ENCODE measurements at regions not wholly inside any gene's neighbourhood (a gene's known extent, or its start where the extent isn't known, plus 50 kb on each side); places are given as distances from the start of the nearest gene placed in this dataset.

DNA sequence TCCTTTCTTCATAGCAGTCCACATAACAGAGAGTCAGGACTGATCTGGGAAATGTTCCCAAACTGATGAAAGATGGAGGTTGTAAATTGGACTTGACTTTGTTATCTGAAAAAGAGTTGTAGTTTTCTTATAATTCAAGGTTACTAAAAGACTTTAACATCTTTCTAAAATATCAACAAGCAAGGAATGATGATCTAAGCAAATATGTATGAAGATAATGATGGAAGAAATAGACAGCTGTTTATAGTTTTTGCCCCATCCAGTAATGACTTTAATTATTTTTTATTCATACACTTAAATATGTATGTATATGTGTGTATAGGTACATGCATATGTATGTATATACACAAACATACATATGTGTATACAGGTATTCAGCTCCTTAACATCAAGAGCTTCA is 411.1 kb upstream of the SPOCK3 start:
- in situ Hi-C loops (cut with HindIII; ENCODE audit: low pct_unique_long_range_greater_than_20kb, low sequenced_read_pairs): no loop called here
- BruUV-seq (replicated peaks): no TSS peak
- CTCF ChIA-PET: no interaction called here

DNA sequence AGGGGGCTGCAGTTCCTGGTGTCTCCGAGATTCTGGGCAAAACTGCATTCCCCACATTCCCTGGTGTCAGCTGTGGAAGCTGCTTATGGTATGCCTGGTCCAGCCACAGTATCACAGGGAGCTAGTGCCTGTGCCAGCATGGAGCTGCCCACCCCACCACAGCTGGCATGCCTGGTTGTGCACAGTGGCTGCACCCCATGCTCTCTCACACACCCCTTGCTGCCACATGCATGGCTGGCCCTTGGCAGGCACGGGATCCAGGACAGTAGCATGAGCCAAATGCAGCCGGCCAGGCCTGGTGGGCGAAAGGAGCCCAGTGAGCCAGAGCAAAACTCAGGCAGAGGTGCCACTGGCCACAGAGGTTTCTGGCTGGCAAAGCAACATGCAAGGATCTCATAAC is 418.0 kb upstream of the SPOCK3 start:
- Histone ChIP-seq H3K4me3 (ENCODE audit: low read depth in 2 of 2, low read length in 2 of 2) (no peak overlapping the region), H3K27me3 (ENCODE audit: control insufficient read depth, insufficient read depth, low read length) (no peaks in the 10 kb centered on the region), H3K36me3 (ENCODE audit: control insufficient read depth, insufficient read depth, low read length) (no peaks in the 10 kb centered on the region), H3K4me1 (ENCODE audit: control insufficient read depth, insufficient read depth, low read length) (no peaks in the 10 kb centered on the region), H3K9me3 (ENCODE audit: control insufficient read depth, insufficient read depth, low read depth, low read length) (no peaks in the 10 kb centered on the region), H3K27ac (ENCODE audit: low read length) (no peak overlapping the region)
- DNase-seq (ENCODE audit: low read depth, low spot score): no peak
- in situ Hi-C loops (cut with HindIII; ENCODE audit: low pct_unique_long_range_greater_than_20kb, low sequenced_read_pairs) (no loop called here), intact Hi-C loops (cut with micrococcal nuclease; ENCODE audit: unreplicated experiment) (no loop called here)
- ATAC-seq: no peak
- CTCF ChIA-PET: no interaction called here
- TF ChIP-seq, protein P1, sequence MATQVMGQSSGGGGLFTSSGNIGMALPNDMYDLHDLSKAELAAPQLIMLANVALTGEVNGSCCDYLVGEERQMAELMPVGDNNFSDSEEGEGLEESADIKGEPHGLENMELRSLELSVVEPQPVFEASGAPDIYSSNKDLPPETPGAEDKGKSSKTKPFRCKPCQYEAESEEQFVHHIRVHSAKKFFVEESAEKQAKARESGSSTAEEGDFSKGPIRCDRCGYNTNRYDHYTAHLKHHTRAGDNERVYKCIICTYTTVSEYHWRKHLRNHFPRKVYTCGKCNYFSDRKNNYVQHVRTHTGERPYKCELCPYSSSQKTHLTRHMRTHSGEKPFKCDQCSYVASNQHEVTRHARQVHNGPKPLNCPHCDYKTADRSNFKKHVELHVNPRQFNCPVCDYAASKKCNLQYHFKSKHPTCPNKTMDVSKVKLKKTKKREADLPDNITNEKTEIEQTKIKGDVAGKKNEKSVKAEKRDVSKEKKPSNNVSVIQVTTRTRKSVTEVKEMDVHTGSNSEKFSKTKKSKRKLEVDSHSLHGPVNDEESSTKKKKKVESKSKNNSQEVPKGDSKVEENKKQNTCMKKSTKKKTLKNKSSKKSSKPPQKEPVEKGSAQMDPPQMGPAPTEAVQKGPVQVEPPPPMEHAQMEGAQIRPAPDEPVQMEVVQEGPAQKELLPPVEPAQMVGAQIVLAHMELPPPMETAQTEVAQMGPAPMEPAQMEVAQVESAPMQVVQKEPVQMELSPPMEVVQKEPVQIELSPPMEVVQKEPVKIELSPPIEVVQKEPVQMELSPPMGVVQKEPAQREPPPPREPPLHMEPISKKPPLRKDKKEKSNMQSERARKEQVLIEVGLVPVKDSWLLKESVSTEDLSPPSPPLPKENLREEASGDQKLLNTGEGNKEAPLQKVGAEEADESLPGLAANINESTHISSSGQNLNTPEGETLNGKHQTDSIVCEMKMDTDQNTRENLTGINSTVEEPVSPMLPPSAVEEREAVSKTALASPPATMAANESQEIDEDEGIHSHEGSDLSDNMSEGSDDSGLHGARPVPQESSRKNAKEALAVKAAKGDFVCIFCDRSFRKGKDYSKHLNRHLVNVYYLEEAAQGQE (IDR thresholded peaks at IDR 0.05; ENCODE audit: insufficient read depth in 1 of 2, low read depth in 2 of 2, low read length in 1 of 2): no peak
- TF ChIP-seq SIN3A (IDR thresholded peaks at IDR 0.05; ENCODE audit: borderline replicate concordance, insufficient read depth, low read depth, low read length) (no peak), POLR2AphosphoS5 (IDR thresholded peaks at IDR 0.05; ENCODE audit: low read depth, low read length) (no peak), TCF7L2 (IDR thresholded peaks at IDR 0.05; ENCODE audit: low read depth, low read length) (no peak)
- TF ChIP-seq, protein P2, sequence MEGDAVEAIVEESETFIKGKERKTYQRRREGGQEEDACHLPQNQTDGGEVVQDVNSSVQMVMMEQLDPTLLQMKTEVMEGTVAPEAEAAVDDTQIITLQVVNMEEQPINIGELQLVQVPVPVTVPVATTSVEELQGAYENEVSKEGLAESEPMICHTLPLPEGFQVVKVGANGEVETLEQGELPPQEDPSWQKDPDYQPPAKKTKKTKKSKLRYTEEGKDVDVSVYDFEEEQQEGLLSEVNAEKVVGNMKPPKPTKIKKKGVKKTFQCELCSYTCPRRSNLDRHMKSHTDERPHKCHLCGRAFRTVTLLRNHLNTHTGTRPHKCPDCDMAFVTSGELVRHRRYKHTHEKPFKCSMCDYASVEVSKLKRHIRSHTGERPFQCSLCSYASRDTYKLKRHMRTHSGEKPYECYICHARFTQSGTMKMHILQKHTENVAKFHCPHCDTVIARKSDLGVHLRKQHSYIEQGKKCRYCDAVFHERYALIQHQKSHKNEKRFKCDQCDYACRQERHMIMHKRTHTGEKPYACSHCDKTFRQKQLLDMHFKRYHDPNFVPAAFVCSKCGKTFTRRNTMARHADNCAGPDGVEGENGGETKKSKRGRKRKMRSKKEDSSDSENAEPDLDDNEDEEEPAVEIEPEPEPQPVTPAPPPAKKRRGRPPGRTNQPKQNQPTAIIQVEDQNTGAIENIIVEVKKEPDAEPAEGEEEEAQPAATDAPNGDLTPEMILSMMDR (IDR thresholded peaks at IDR 0.05): no peak
- BruUV-seq (replicated peaks): no TSS peak
- POLR2A ChIA-PET: interaction anchor here (0.6 kb wide), 1 partner anchor 171 kb away, joined by 3 read pairs; no protein-coding TSS in a partner anchor

More for the DNA sequence above, 411.1 kb upstream of the SPOCK3 start:
- Histone ChIP-seq H3K9me3 (ENCODE audit: control insufficient read depth, insufficient read depth, low read depth, low read length) (no peaks in the 10 kb centered on the region), H3K4me3 (ENCODE audit: low read depth in 2 of 2, low read length in 2 of 2) (no peak overlapping the region), H3K27me3 (ENCODE audit: control insufficient read depth, insufficient read depth, low read length) (no peaks in the 10 kb centered on the region), H3K4me1 (ENCODE audit: control insufficient read depth, insufficient read depth, low read length) (no peaks in the 10 kb centered on the region), H3K36me3 (ENCODE audit: control insufficient read depth, insufficient read depth, low read length) (no peaks in the 10 kb centered on the region), H3K27ac (ENCODE audit: low read length) (no peak overlapping the region)
- TF ChIP-seq SIN3A (IDR thresholded peaks at IDR 0.05; ENCODE audit: borderline replicate concordance, insufficient read depth, low read depth, low read length): no peak
- TF ChIP-seq POLR2AphosphoS5 (IDR thresholded peaks at IDR 0.05; ENCODE audit: low read depth, low read length): no peak
- TF ChIP-seq TCF7L2 (IDR thresholded peaks at IDR 0.05; ENCODE audit: low read depth, low read length): no peak
- TF ChIP-seq, protein P2 (IDR thresholded peaks at IDR 0.05): no peak
- TF ChIP-seq, protein P1 (IDR thresholded peaks at IDR 0.05; ENCODE audit: insufficient read depth in 1 of 2, low read depth in 2 of 2, low read length in 1 of 2): no peak
- ATAC-seq: no peak
- intact Hi-C loops (cut with micrococcal nuclease; ENCODE audit: unreplicated experiment): no loop called here
- POLR2A ChIA-PET: no interaction called here
- no peak for DNase-seq (ENCODE audit: low read depth, low spot score)

All from Panc1 (cell line).